ENCODE measurements at regions not wholly inside any gene's neighbourhood (a gene's known extent, or its start where the extent isn't known, plus 50 kb on each side); places are given as distances from the start of the nearest gene placed in this dataset.

GRCh38 chr11:112481431-112481830 lies 220.8 kb upstream of the PLET1 start:
- Mint-ChIP-seq H3K4me1 (ENCODE audit: low read depth) (no peaks in the 10 kb centered on the region), H3K4me3 (no peak overlapping the region), H3K9me3 (no peaks in the 10 kb centered on the region), H3K36me3 (ENCODE audit: low read depth) (no peaks in the 10 kb centered on the region), H3K27ac (no peak overlapping the region), H3K27me3 (ENCODE audit: insufficient read depth) (peaks cover 14% of the 10 kb centered on the region)
- no peak for TF ChIP-seq CTCF (IDR thresholded peaks at IDR 0.05)
- DNase-seq = no peak

- Mint-ChIP-seq H3K27me3 (ENCODE audit: insufficient read depth) (peaks cover 14% of the 10 kb centered on the region; the same call in 1 of the 2 replicates), H3K4me3 (no peak overlapping the region), H3K27ac (no peak overlapping the region), H3K4me1 (ENCODE audit: low read depth) (no peaks in the 10 kb centered on the region), H3K36me3 (ENCODE audit: low read depth) (no peaks in the 10 kb centered on the region), H3K9me3 (no peaks in the 10 kb centered on the region)
- TF ChIP-seq CTCF (IDR thresholded peaks at IDR 0.05) = no peak
- no peak for DNase-seq
These were observed 221.2 kb upstream of the PLET1 start for GRCh38 chr11:112481893-112482292.

- no peaks in the 10 kb centered on the region for H3K4me1 Mint-ChIP-seq (ENCODE audit: low read depth)
- H3K27me3 Mint-ChIP-seq (ENCODE audit: insufficient read depth) = peaks cover 17% of the 10 kb centered on the region
- H3K27ac Mint-ChIP-seq = no peak overlapping the region
- H3K9me3 Mint-ChIP-seq = no peaks in the 10 kb centered on the region
- no peak for DNase-seq
- no peak overlapping the region for H3K4me3 Mint-ChIP-seq
- no peaks in the 10 kb centered on the region for H3K36me3 Mint-ChIP-seq (ENCODE audit: low read depth)
- no peak for TF ChIP-seq CTCF (IDR thresholded peaks at IDR 0.05)
These were observed 224.6 kb upstream of the PLET1 start for GRCh38 chr11:112485280-112485679.

GRCh38 chr11:112497826-112498225 lies 237.2 kb upstream of the PLET1 start:
- H3K27ac Mint-ChIP-seq = no peak overlapping the region
- H3K27me3 Mint-ChIP-seq (ENCODE audit: insufficient read depth) = peaks cover 5% of the 10 kb centered on the region
- DNase-seq = no peak
- no peaks in the 10 kb centered on the region for H3K36me3 Mint-ChIP-seq (ENCODE audit: low read depth)
- no peak overlapping the region for H3K4me3 Mint-ChIP-seq
- H3K9me3 Mint-ChIP-seq = no peaks in the 10 kb centered on the region
- H3K4me1 Mint-ChIP-seq (ENCODE audit: low read depth) = peaks cover 15% of the 10 kb centered on the region
- TF ChIP-seq CTCF (IDR thresholded peaks at IDR 0.05) = no peak

GRCh38 chr11:112498701-112499100 lies 238.0 kb upstream of the PLET1 start:
- no peak overlapping the region for H3K27ac Mint-ChIP-seq

More at GRCh38 chr11:112498701-112499100, 238.0 kb upstream of the PLET1 start:
- TF ChIP-seq CTCF (IDR thresholded peaks at IDR 0.05) = no peak
- H3K4me1 Mint-ChIP-seq (ENCODE audit: low read depth) = peaks cover 23% of the 10 kb centered on the region
- peaks cover 5% of the 10 kb centered on the region for H3K27me3 Mint-ChIP-seq (ENCODE audit: insufficient read depth)
- H3K9me3 Mint-ChIP-seq = no peaks in the 10 kb centered on the region
- peak; percentile 4 for DNase-seq
- no peak overlapping the region for H3K4me3 Mint-ChIP-seq
- no peaks in the 10 kb centered on the region for H3K36me3 Mint-ChIP-seq (ENCODE audit: low read depth)

All from HFFc6 (cell line).